H9 (cell line): ENCODE measurements at regions not wholly inside any gene's neighbourhood (a gene's known extent, or its start where the extent isn't known, plus 50 kb on each side); places are given as distances from the start of the nearest gene placed in this dataset.

Experiments used
- DNase-seq: peaks from one replicate; pipeline ENCODE4 v3.0.0-alpha.2; 2017
- H2AFZ ChIP-seq: one replicate; pipeline ENCODE4 v1.6.1; 2013; ENCODE audit warnings: mild to moderate bottlenecking, low read length, control low read depth, moderate library complexity
- H2AK5ac ChIP-seq: 2 replicates; pipeline ENCODE4 v1.6.1; 2013; ENCODE audit warnings: low read length, control low read depth, mixed read lengths; ENCODE audit not compliant: insufficient read length
- H2BK120ac ChIP-seq: one replicate; pipeline ENCODE4 v1.6.1; 2013; ENCODE audit warnings: low read depth, mild to moderate bottlenecking, low read length, control low read depth, inconsistent platforms; ENCODE audit not compliant: poor library complexity, severe bottlenecking
- H2BK12ac ChIP-seq: 2 replicates; pipeline ENCODE4 v1.6.1; 2013; ENCODE audit warnings: low read length, control low read depth, mixed read lengths, low read depth; ENCODE audit not compliant: insufficient read length
- H2BK15ac ChIP-seq: 2 replicates; pipeline ENCODE4 v1.6.1; 2013; ENCODE audit warnings: low read depth, low read length, control low read depth
- H2BK20ac ChIP-seq: one replicate; pipeline ENCODE4 v1.6.1; 2013; ENCODE audit warnings: low read depth, mild to moderate bottlenecking, low read length, control low read depth, inconsistent platforms; ENCODE audit not compliant: poor library complexity, severe bottlenecking
- H2BK5ac ChIP-seq: 2 replicates; pipeline ENCODE4 v1.6.1; 2013; ENCODE audit warnings: low read length, control low read depth, mixed read lengths; ENCODE audit not compliant: insufficient read length
- H3K14ac ChIP-seq: 2 replicates; pipeline ENCODE4 v1.6.1; 2013; ENCODE audit warnings: low read length, control low read depth; ENCODE audit not compliant: insufficient read depth
- H3K18ac ChIP-seq: 2 replicates; pipeline ENCODE4 v1.6.1; 2013; ENCODE audit warnings: low read depth, mild to moderate bottlenecking, mixed read lengths, low read length, control low read depth; ENCODE audit not compliant: insufficient read length
- H3K23ac ChIP-seq: 2 replicates; pipeline ENCODE4 v1.6.1; 2013; ENCODE audit warnings: low read length, control low read depth, mixed read lengths, low read depth; ENCODE audit not compliant: insufficient read length
- H3K23me2 ChIP-seq: 2 replicates; pipeline ENCODE4 v1.6.1; 2013; ENCODE audit warnings: low read depth, mild to moderate bottlenecking, mixed read lengths, low read length, control low read depth; ENCODE audit not compliant: insufficient read length, poor library complexity, severe bottlenecking
- H3K27ac ChIP-seq: 2 replicates; pipeline ENCODE4 v1.5.1; 2013; ENCODE audit warnings: low read length, control low read depth, mixed read lengths, low read depth; ENCODE audit not compliant: insufficient read length
- H3K27me3 ChIP-seq: 2 replicates; pipeline ENCODE4 v1.6.1; 2013; ENCODE audit warnings: low read length, control low read depth, inconsistent platforms; ENCODE audit not compliant: insufficient read depth
- H3K4ac ChIP-seq: 2 replicates; pipeline ENCODE4 v1.6.1; 2013; ENCODE audit warnings: low read depth, mild to moderate bottlenecking, control low read depth, inconsistent platforms, low read length, moderate library complexity
- H3K4me1 ChIP-seq: 2 replicates; pipeline ENCODE4 v1.6.1; 2013; ENCODE audit warnings: low read length, control low read depth, inconsistent platforms; ENCODE audit not compliant: insufficient read depth
- H3K4me2 ChIP-seq: 2 replicates; pipeline ENCODE4 v1.6.1; 2013; ENCODE audit warnings: low read length, control low read depth, mixed read lengths; ENCODE audit not compliant: insufficient read length, insufficient read depth
- H3K56ac ChIP-seq: 2 replicates; pipeline ENCODE4 v1.6.1; 2013; ENCODE audit warnings: low read depth, mild to moderate bottlenecking, mixed read lengths, low read length, control low read depth; ENCODE audit not compliant: insufficient read length
- H3K79me1 ChIP-seq: 2 replicates; pipeline ENCODE4 v1.6.1; 2013; ENCODE audit warnings: low read depth, mild to moderate bottlenecking, moderate library complexity, low read length, control low read depth, inconsistent platforms; ENCODE audit not compliant: insufficient read depth, poor library complexity, severe bottlenecking
- H3K79me2 ChIP-seq: 2 replicates; pipeline ENCODE4 v1.6.1; 2013; ENCODE audit warnings: low read length, control low read depth, inconsistent platforms; ENCODE audit not compliant: insufficient read depth
- H3K9ac ChIP-seq: 2 replicates; pipeline ENCODE4 v1.6.1; 2013; ENCODE audit warnings: low read length, control low read depth, mixed read lengths; ENCODE audit not compliant: insufficient read length; ENCODE audit errors: extremely low read depth
- H3K9me3 ChIP-seq: one replicate; pipeline ENCODE4 v1.6.1; 2013; ENCODE audit warnings: low read depth, low read length, inconsistent platforms; ENCODE audit not compliant: control insufficient read depth
- H3T11ph ChIP-seq: one replicate; pipeline ENCODE4 v1.6.1; 2013; ENCODE audit warnings: mild to moderate bottlenecking, low read length, control low read depth, inconsistent platforms
- H4K20me1 ChIP-seq: one replicate; pipeline ENCODE4 v1.6.1; 2013; ENCODE audit not compliant: control insufficient read depth, insufficient read length, insufficient read depth
- H4K5ac ChIP-seq: 2 replicates; pipeline ENCODE4 v1.6.1; 2013; ENCODE audit warnings: low read depth, mild to moderate bottlenecking, mixed read lengths, low read length, control low read depth; ENCODE audit not compliant: insufficient read length
- H4K8ac ChIP-seq: replicated peaks from 2 replicates; pipeline ENCODE4 v1.6.1; 2013; ENCODE audit warnings: low read length, control low read depth, mixed read lengths, low read depth; ENCODE audit not compliant: insufficient read length
- H4K91ac ChIP-seq: 2 replicates; pipeline ENCODE4 v1.6.1; 2013; ENCODE audit warnings: low read depth, mild to moderate bottlenecking, moderate library complexity, mixed read lengths, low read length, control low read depth; ENCODE audit not compliant: insufficient read length
- H3K27ac Mint-ChIP-seq, 3 experiments: 2 replicates in 2 of 3; 3 replicates in 1 of 3; pipeline ENCODE4 v1.8.0; 2020 to 2021; ENCODE audit warnings: mixed read lengths in 3 of 3, mild to moderate bottlenecking in 1 of 3, moderate library complexity in 1 of 3
- H3K27me3 Mint-ChIP-seq: 2 replicates; pipeline ENCODE4 v1.8.0; 2021; ENCODE audit warnings: low read depth, mild to moderate bottlenecking, moderate library complexity, mixed read lengths
- H3K36me3 Mint-ChIP-seq, 3 experiments: 2 replicates in 2 of 3; 3 replicates in 1 of 3; pipeline ENCODE4 v1.8.0; 2020 to 2021; ENCODE audit warnings: low read depth in 3 of 3, mixed read lengths in 3 of 3; ENCODE audit not compliant: insufficient read depth in 1 of 3
- H3K4me1 Mint-ChIP-seq, 2 experiments: 2 replicates each; pipeline ENCODE4 v1.8.0; 2020; ENCODE audit warnings: mixed read lengths in 2 of 2
- H3K4me3 Mint-ChIP-seq, 2 experiments: 2 replicates in 1 of 2; 3 replicates in 1 of 2; pipeline ENCODE4 v1.8.0; 2020 to 2021; ENCODE audit warnings: mild to moderate bottlenecking in 2 of 2, mixed read lengths in 2 of 2, moderate library complexity in 1 of 2
- H3K9me3 Mint-ChIP-seq, 2 experiments: 2 replicates in 1 of 2; 3 replicates in 1 of 2; pipeline ENCODE4 v1.8.0; 2020; ENCODE audit warnings: mild to moderate bottlenecking in 2 of 2, mixed read lengths in 2 of 2, moderate library complexity in 1 of 2
- WGBS: extraction: QIAGEN DNeasy Blood & Tissue Kit; methylation state at CpG from one replicate; pipeline ENCODE4 v1.1.7; 2013; ENCODE audit warnings: missing lambda C conversion rate, low lambda C conversion rate, mixed read lengths; ENCODE audit not compliant: insufficient read length; ENCODE audit errors: extremely low coverage; 5-methylcytosine and 5-hydroxymethylcytosine counted together
- TF ChIP-seq, protein P1 (sequence below): fragments of 200-600 bp; sonication (generic); conservative IDR thresholded peaks from 3 replicates; pipeline ENCODE4 v1.8.0; 2021; ENCODE audit warnings: antibody characterized with exemption, mild to moderate bottlenecking

GRCh38 chr10:106467506-106467905 is 697.0 kb downstream of the SORCS1 start:
- TF ChIP-seq, protein P1, sequence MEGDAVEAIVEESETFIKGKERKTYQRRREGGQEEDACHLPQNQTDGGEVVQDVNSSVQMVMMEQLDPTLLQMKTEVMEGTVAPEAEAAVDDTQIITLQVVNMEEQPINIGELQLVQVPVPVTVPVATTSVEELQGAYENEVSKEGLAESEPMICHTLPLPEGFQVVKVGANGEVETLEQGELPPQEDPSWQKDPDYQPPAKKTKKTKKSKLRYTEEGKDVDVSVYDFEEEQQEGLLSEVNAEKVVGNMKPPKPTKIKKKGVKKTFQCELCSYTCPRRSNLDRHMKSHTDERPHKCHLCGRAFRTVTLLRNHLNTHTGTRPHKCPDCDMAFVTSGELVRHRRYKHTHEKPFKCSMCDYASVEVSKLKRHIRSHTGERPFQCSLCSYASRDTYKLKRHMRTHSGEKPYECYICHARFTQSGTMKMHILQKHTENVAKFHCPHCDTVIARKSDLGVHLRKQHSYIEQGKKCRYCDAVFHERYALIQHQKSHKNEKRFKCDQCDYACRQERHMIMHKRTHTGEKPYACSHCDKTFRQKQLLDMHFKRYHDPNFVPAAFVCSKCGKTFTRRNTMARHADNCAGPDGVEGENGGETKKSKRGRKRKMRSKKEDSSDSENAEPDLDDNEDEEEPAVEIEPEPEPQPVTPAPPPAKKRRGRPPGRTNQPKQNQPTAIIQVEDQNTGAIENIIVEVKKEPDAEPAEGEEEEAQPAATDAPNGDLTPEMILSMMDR = no peak

More at GRCh38 chr10:106467506-106467905, 697.0 kb downstream of the SORCS1 start:
- no peak overlapping the region for H3K9ac ChIP-seq
- no peaks in the 10 kb centered on the region for H3K27me3 ChIP-seq
- no peaks in the 10 kb centered on the region for H3K23me2 ChIP-seq
- H3K9me3 ChIP-seq = no peaks in the 10 kb centered on the region
- H3K23ac ChIP-seq = no peak overlapping the region
- H2AFZ ChIP-seq = no peak overlapping the region
- H3K36me3 Mint-ChIP-seq = no peaks in the 10 kb centered on the region
- H3K79me2 ChIP-seq = no peaks in the 10 kb centered on the region
- no peaks in the 10 kb centered on the region for H3K79me1 ChIP-seq
- no peak overlapping the region for H4K5ac ChIP-seq
- H3K4me1 Mint-ChIP-seq = peaks cover 8 to 10% of the 10 kb centered on the region in 2 experiments
- no peak overlapping the region for H3K27ac Mint-ChIP-seq
- no CpG with 5 or more reads among the region's 6 CpGs for WGBS
- no peak overlapping the region for H2BK5ac ChIP-seq
- no peaks in the 10 kb centered on the region for H3K9me3 Mint-ChIP-seq
- no peak overlapping the region for H2AK5ac ChIP-seq
- H3K4me2 ChIP-seq = no peak overlapping the region
- no peak overlapping the region for H2BK12ac ChIP-seq
- H3K18ac ChIP-seq = no peak overlapping the region
- no peaks in the 10 kb centered on the region; the same call in 1 of the 2 replicates for H3K4me1 ChIP-seq
- H3K4ac ChIP-seq = no peak overlapping the region
- no peak overlapping the region for H3K56ac ChIP-seq
- no peaks in the 10 kb centered on the region; the same call in 1 of the 2 replicates for H3K27me3 Mint-ChIP-seq
- H2BK15ac ChIP-seq = no peak overlapping the region
- no peak overlapping the region for H2BK120ac ChIP-seq
- no peak overlapping the region for H4K8ac ChIP-seq
- DNase-seq = peak; percentile 49
- no peak overlapping the region for H3K14ac ChIP-seq
- H3T11ph ChIP-seq = no peak overlapping the region
- H2BK20ac ChIP-seq = no peak overlapping the region
- no peak overlapping the region for H4K91ac ChIP-seq
- H3K4me3 Mint-ChIP-seq = no peak overlapping the region
- H4K20me1 ChIP-seq = no peaks in the 10 kb centered on the region
- H3K27ac ChIP-seq = no peak overlapping the region
